ENCODE measurements at regions not wholly inside any gene's neighbourhood (a gene's known extent, or its start where the extent isn't known, plus 50 kb on each side); places are given as distances from the start of the nearest gene placed in this dataset.

DNA sequence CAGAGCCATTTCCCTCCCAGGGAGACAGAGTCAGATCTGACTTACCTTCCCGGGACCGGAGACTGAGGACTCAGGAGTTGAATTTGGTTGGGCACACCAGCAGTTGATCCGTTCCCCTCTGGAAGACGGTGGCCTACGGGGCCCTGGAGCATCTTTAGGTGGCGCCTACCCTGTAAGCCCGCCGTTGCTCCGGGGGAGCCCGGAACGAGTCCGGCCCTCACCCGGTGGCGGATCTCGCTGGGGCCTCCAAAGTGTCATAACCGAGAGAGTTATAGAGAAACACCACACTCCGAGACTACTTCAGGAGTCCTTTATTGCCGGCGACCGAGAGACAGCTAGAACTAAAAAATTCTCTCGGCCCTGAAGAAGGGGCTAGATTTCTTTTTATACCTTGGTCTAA lies 182.8 kb upstream of the MBL2 start:
- no CpG with 5 or more reads among the region's 21 CpGs for WGBS (ENCODE audit: extremely low coverage, insufficient read length, low lambda C conversion rate)
- Histone ChIP-seq H2BK5ac (ENCODE audit: insufficient read length, low read length) (no peak overlapping the region), H3T11ph (ENCODE audit: low read length) (no peak overlapping the region), H3K27me3 (ENCODE audit: insufficient read depth, low read length) (no peaks in the 10 kb centered on the region), H2BK120ac (ENCODE audit: low read depth, low read length, poor library complexity, severe bottlenecking) (no peak overlapping the region), H2AK5ac (ENCODE audit: insufficient read length, low read length) (no peak overlapping the region), H3K14ac (ENCODE audit: insufficient read depth, low read length) (no peak overlapping the region), H3K79me1 (ENCODE audit: insufficient read depth, low read depth, low read length, poor library complexity, severe bottlenecking) (no peaks in the 10 kb centered on the region), H4K91ac (ENCODE audit: insufficient read length, low read depth, low read length) (no peak overlapping the region), H3K27ac (ENCODE audit: insufficient read length, low read depth, low read length) (no peak overlapping the region), H3K4ac (ENCODE audit: low read depth, low read length) (no peak overlapping the region), H4K20me1 (ENCODE audit: control insufficient read depth, insufficient read depth, insufficient read length) (no peaks in the 10 kb centered on the region), H2BK20ac (ENCODE audit: low read depth, low read length, poor library complexity, severe bottlenecking) (no peak overlapping the region), H2BK12ac (ENCODE audit: insufficient read length, low read depth, low read length) (no peak overlapping the region), H3K23ac (ENCODE audit: insufficient read length, low read depth, low read length) (no peak overlapping the region), H3K23me2 (ENCODE audit: insufficient read length, low read depth, low read length, poor library complexity, severe bottlenecking) (no peaks in the 10 kb centered on the region), H3K4me2 (ENCODE audit: insufficient read depth, insufficient read length, low read length) (no peak overlapping the region), H3K9ac (ENCODE audit: extremely low read depth, insufficient read length, low read length) (no peak overlapping the region), H3K18ac (ENCODE audit: insufficient read length, low read depth, low read length) (no peak overlapping the region), H3K4me1 (ENCODE audit: insufficient read depth, low read length) (no peaks in the 10 kb centered on the region; the same call in 1 of the 2 replicates), H4K8ac (replicated peaks; ENCODE audit: insufficient read length, low read depth, low read length) (no peak overlapping the region), H3K9me3 (ENCODE audit: control insufficient read depth, low read depth, low read length) (no peaks in the 10 kb centered on the region), H2BK15ac (ENCODE audit: low read depth, low read length) (no peak overlapping the region), H3K56ac (ENCODE audit: insufficient read length, low read depth, low read length) (no peak overlapping the region), H4K5ac (ENCODE audit: insufficient read length, low read depth, low read length) (no peak overlapping the region), H3K79me2 (ENCODE audit: insufficient read depth, low read length) (no peaks in the 10 kb centered on the region), H2AFZ (ENCODE audit: low read length) (no peak overlapping the region)
- Mint-ChIP-seq H3K4me1 (peaks cover 15 to 29% of the 10 kb centered on the region in 2 experiments), H3K27me3 (ENCODE audit: low read depth) (no peaks in the 10 kb centered on the region), H3K27ac (peak overlapping the region in 1 of 3 experiments; percentile 30; a peak in 1 of 7 replicates), H3K36me3 (ENCODE audit: insufficient read depth in 1 of 3, low read depth in 3 of 3) (peaks cover 7 to 19% (median 13%) of the 10 kb centered on the region in 3 experiments; a peak in 5 of 7 replicates), H3K9me3 (no peaks in the 10 kb centered on the region; a peak in 3 of 5 replicates), H3K4me3 (no peak overlapping the region)
- no peak for DNase-seq
- TF ChIP-seq, protein P1, sequence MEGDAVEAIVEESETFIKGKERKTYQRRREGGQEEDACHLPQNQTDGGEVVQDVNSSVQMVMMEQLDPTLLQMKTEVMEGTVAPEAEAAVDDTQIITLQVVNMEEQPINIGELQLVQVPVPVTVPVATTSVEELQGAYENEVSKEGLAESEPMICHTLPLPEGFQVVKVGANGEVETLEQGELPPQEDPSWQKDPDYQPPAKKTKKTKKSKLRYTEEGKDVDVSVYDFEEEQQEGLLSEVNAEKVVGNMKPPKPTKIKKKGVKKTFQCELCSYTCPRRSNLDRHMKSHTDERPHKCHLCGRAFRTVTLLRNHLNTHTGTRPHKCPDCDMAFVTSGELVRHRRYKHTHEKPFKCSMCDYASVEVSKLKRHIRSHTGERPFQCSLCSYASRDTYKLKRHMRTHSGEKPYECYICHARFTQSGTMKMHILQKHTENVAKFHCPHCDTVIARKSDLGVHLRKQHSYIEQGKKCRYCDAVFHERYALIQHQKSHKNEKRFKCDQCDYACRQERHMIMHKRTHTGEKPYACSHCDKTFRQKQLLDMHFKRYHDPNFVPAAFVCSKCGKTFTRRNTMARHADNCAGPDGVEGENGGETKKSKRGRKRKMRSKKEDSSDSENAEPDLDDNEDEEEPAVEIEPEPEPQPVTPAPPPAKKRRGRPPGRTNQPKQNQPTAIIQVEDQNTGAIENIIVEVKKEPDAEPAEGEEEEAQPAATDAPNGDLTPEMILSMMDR (conservative IDR thresholded peaks at IDR 0.05), result no peak
